GM19397 (cell line): ENCODE measurements at regions not wholly inside any gene's neighbourhood (a gene's known extent, or its start where the extent isn't known, plus 50 kb on each side); places are given as distances from the start of the nearest gene placed in this dataset.

Source experiments
- ATAC-seq: cut with Tn5 transposase; IDR thresholded peaks from one replicate; pipeline ENCODE4 v1.9.1; 2021; ENCODE audit warnings: mild to moderate bottlenecking, moderate library complexity; ENCODE audit not compliant: unreplicated experiment

GRCh38 chr2:898319-898718 lies 52.3 kb upstream of the SNTG2 start:
- peak; percentile 75 for ATAC-seq

- no peak for ATAC-seq
Measured at GRCh38 chr2:897091-897490, 53.6 kb upstream of the SNTG2 start.

- ATAC-seq = no peak
Measured at GRCh38 chr2:893311-893710, 57.3 kb upstream of the SNTG2 start.

- ATAC-seq = no peak
Measured at GRCh38 chr2:892892-893291, 57.8 kb upstream of the SNTG2 start.

GRCh38 chr2:892401-892800 lies 58.2 kb upstream of the SNTG2 start:
- no peak for ATAC-seq

- ATAC-seq = no peak
Measured at GRCh38 chr2:891734-892133, 58.9 kb upstream of the SNTG2 start.

GRCh38 chr2:890791-891190 lies 59.9 kb upstream of the SNTG2 start:
- ATAC-seq = no peak

GRCh38 chr2:890214-890613 lies 60.4 kb upstream of the SNTG2 start:
- ATAC-seq = no peak

- ATAC-seq = no peak
Measured at GRCh38 chr2:888906-889566, 61.6 kb upstream of the SNTG2 start.

GRCh38 chr2:888211-888801 lies 62.3 kb upstream of the SNTG2 start:
- ATAC-seq = no peak

GRCh38 chr2:887639-888038 lies 63.0 kb upstream of the SNTG2 start:
- no peak for ATAC-seq

- no peak for ATAC-seq
Measured at GRCh38 chr2:886072-887022, 64.3 kb upstream of the SNTG2 start.

- no peak for ATAC-seq
Measured at GRCh38 chr2:885230-886071, 65.2 kb upstream of the SNTG2 start.

- ATAC-seq = no peak
Measured at GRCh38 chr2:883803-884748, 66.6 kb upstream of the SNTG2 start.

GRCh38 chr2:883260-883802 lies 67.3 kb upstream of the SNTG2 start:
- no peak for ATAC-seq

GRCh38 chr2:881204-881918 lies 69.3 kb upstream of the SNTG2 start:
- peak; percentile 75 for ATAC-seq

GRCh38 chr2:880201-880970 lies 70.3 kb upstream of the SNTG2 start:
- no peak for ATAC-seq

- ATAC-seq = no peak
Measured at GRCh38 chr2:879540-879939, 71.1 kb upstream of the SNTG2 start.
